Dendritic cell treated with granulocyte-macrophage colony-stimulating factor and Interleukin-4, amounts not matched to agents 40 ng/mL and 50 ng/mL, for 4 days (primary cell): ENCODE measurements at regions not wholly inside any gene's neighbourhood (a gene's known extent, or its start where the extent isn't known, plus 50 kb on each side); places are given as distances from the start of the nearest gene placed in this dataset.

Experiments
- H3K27ac Mint-ChIP-seq: one replicate; pipeline ENCODE4 v1.8.0; 2022; ENCODE audit warnings: mild to moderate bottlenecking, mixed read lengths
- H3K27me3 Mint-ChIP-seq: one replicate; pipeline ENCODE4 v1.8.0; 2022; ENCODE audit warnings: mild to moderate bottlenecking, mixed read lengths
- H3K36me3 Mint-ChIP-seq: one replicate; pipeline ENCODE4 v1.8.0; 2022; ENCODE audit warnings: low read depth, mixed read lengths
- H3K4me1 Mint-ChIP-seq: one replicate; pipeline ENCODE4 v1.8.0; 2022; ENCODE audit warnings: low read depth, mixed read lengths
- H3K4me3 Mint-ChIP-seq: one replicate; pipeline ENCODE4 v1.8.0; 2022; ENCODE audit warnings: mild to moderate bottlenecking, moderate library complexity, mixed read lengths
- H3K9me3 Mint-ChIP-seq: one replicate; pipeline ENCODE4 v1.8.0; 2022; ENCODE audit warnings: mixed read lengths
- intact Hi-C: fragments of 100-400 bp; cut with micrococcal nuclease; formaldehyde crosslinking; loops from one replicate; pipeline ENCODE4 v1.15.0; 2022

DNA sequence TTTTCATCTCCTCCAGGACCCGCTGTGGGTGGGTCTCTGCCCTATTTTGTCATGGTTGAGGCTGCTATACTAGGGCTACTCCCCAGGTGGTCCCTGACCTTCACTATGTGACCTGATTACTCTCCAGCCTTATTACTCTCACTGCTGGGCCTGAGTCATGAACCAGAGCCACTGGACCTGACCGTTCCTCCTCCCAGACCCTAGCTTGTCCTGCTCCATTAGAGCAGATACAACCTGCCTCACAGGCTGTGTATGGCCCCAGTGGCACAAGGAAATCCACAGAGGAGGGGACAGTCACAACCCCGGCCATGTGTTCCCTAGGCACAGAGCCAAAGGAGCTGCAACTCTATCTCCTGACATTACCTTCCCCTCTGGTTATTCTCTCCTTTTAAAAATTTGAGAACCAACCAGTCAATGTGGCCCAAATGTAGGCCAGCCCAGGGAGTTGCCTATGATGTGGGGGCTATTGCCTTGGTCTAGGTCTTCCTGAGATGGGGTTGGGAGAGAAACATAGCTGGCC, 96.0 kb upstream of the FSTL4 start:
- Mint-ChIP-seq H3K9me3 (no peaks in the 10 kb centered on the region), H3K27me3 (peaks cover 2% of the 10 kb centered on the region), H3K4me1 (no peaks in the 10 kb centered on the region), H3K4me3 (no peak overlapping the region), H3K27ac (no peak overlapping the region), H3K36me3 (no peaks in the 10 kb centered on the region)
- intact Hi-C loops = no loop called here

DNA sequence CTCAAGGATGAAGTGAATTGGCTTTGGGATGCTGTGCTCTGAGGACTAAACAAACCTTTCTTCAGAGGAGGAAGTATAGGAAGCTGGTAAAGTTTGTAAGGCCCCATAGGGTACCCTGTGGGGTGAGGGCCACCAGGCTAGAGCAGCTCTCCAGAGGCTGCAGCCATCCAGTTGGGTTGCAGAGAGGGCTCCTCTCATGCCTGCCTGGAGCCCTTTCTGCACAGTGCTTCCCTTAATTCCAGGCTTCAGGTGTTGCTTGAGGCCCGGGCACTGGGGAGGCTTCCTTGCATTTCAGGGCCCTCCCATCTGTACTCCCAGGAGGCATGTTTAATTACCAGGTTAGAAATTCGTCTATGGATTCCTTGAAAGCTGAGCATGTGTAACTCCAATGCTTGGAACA, 95.3 kb upstream of the FSTL4 start:
- intact Hi-C loops = no loop called here
- H3K27ac Mint-ChIP-seq = no peak overlapping the region
- H3K4me1 Mint-ChIP-seq = no peaks in the 10 kb centered on the region
- no peaks in the 10 kb centered on the region for H3K36me3 Mint-ChIP-seq
- no peaks in the 10 kb centered on the region for H3K9me3 Mint-ChIP-seq
- H3K4me3 Mint-ChIP-seq = no peak overlapping the region
- peaks cover 2% of the 10 kb centered on the region for H3K27me3 Mint-ChIP-seq

DNA sequence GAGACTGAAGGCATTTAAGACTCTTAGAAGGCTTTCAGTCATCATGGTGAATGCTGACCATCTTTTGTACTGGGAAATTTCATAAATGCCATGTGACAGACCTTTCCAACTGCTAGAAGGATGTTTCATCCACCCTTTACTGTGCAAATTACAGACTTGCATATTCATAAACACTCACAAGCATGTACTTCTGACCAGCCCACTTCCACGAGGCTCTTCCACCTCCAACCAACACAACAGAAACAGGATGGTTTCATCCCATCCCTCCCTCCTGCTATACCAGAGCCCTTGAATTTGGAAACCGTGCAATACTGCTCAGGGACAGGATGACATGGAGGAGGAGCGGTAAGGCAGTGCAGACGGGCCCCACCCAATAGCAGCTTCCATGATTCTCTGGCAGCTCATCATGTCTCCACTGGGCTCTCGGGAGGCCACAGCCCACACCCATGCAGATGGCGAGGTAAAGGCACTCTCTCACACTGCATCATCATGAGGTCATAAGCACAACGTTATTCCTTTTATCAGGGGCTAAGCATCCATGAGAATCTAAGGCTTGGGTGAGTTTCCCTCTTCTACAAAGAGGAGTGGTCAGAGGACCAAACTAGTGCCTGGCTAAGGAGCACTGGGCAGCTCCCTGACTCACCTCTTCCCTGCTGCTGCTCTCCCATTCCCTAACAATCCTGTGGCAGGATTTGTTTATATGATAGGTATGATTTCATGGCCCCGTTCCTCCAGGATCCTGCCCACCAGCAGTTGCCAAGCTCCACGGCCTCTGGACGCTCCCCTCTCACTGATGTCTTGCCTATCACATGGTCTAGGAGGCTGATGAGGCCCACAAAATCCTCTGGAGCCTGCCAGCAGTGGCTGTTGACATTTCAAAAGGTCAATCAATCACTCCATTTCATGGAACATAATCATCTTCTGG, 94.4 kb upstream of the FSTL4 start:
- peaks cover 2% of the 10 kb centered on the region for H3K27me3 Mint-ChIP-seq
- H3K4me3 Mint-ChIP-seq = no peak overlapping the region
- intact Hi-C loops = no loop called here
- no peaks in the 10 kb centered on the region for H3K36me3 Mint-ChIP-seq
- H3K27ac Mint-ChIP-seq = no peak overlapping the region
- no peaks in the 10 kb centered on the region for H3K9me3 Mint-ChIP-seq
- no peaks in the 10 kb centered on the region for H3K4me1 Mint-ChIP-seq

DNA sequence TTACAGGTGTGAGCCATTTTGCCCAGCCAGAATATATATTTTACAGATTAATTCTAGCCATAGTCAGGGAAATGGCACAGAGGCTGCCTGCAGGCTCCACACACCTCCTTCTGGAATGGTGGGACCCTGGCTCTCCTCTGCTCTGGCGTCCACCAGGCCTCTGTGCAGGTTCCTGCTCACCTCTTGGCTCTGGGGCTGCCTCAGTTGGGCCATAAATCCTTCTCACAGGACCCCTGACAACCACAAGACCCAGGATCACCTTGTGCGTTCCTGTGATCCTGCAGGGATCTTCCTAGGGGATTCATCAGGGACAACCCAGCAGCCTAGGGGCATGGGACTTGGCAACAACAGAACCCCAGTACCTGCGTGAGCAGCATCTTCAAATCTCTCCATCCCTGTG, 93.0 kb upstream of the FSTL4 start:
- intact Hi-C loops = no loop called here
- Mint-ChIP-seq H3K36me3 (no peaks in the 10 kb centered on the region), H3K27me3 (peaks cover 2% of the 10 kb centered on the region), H3K4me3 (no peak overlapping the region), H3K27ac (no peak overlapping the region), H3K4me1 (no peaks in the 10 kb centered on the region), H3K9me3 (no peaks in the 10 kb centered on the region)

DNA sequence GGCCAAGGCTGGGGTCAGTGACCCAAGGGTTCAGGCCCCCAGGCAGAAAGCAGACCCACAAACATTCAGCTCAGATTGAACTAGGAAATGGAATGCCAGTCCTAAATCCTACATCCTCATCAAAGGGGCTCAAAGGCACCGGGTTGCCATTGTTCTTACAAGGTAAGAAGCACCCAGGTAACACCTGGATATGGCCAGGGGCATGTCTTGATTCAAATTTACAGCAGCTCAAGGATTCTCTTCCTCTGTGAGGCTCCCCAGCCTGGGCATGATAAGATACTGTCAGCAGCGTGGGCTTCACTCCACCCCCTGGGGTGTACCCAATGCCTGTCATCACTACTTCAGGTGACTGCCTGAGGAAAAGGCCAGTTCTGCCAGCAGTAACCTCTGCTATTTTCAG, 92.1 kb upstream of the FSTL4 start:
- no peaks in the 10 kb centered on the region for H3K9me3 Mint-ChIP-seq
- H3K27me3 Mint-ChIP-seq = no peaks in the 10 kb centered on the region
- H3K27ac Mint-ChIP-seq = no peak overlapping the region
- no peaks in the 10 kb centered on the region for H3K4me1 Mint-ChIP-seq
- H3K4me3 Mint-ChIP-seq = no peak overlapping the region
- intact Hi-C loops = no loop called here
- no peaks in the 10 kb centered on the region for H3K36me3 Mint-ChIP-seq

DNA sequence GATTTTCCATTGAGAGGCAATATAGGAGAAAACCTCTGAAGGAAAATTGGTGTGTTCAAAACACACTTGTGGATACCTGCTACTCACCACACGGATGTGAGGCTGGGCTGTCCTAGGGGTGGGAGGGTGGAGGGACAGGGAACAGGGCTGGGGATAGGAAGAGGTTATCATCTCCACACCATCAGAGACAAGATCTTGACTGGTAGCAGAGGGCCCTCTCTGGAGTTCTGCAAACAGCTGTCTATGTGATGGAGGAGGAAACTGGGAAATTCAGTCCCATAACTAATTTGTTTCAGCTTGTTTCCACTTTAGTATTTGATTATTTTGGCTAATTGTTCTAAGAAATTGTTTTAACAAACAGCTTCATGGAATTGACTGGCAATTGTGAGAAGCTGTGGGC, 91.6 kb upstream of the FSTL4 start:
- intact Hi-C loops = no loop called here
- H3K4me3 Mint-ChIP-seq = no peak overlapping the region
- no peaks in the 10 kb centered on the region for H3K36me3 Mint-ChIP-seq
- H3K9me3 Mint-ChIP-seq = no peaks in the 10 kb centered on the region
- no peak overlapping the region for H3K27ac Mint-ChIP-seq
- no peaks in the 10 kb centered on the region for H3K27me3 Mint-ChIP-seq
- H3K4me1 Mint-ChIP-seq = no peaks in the 10 kb centered on the region

DNA sequence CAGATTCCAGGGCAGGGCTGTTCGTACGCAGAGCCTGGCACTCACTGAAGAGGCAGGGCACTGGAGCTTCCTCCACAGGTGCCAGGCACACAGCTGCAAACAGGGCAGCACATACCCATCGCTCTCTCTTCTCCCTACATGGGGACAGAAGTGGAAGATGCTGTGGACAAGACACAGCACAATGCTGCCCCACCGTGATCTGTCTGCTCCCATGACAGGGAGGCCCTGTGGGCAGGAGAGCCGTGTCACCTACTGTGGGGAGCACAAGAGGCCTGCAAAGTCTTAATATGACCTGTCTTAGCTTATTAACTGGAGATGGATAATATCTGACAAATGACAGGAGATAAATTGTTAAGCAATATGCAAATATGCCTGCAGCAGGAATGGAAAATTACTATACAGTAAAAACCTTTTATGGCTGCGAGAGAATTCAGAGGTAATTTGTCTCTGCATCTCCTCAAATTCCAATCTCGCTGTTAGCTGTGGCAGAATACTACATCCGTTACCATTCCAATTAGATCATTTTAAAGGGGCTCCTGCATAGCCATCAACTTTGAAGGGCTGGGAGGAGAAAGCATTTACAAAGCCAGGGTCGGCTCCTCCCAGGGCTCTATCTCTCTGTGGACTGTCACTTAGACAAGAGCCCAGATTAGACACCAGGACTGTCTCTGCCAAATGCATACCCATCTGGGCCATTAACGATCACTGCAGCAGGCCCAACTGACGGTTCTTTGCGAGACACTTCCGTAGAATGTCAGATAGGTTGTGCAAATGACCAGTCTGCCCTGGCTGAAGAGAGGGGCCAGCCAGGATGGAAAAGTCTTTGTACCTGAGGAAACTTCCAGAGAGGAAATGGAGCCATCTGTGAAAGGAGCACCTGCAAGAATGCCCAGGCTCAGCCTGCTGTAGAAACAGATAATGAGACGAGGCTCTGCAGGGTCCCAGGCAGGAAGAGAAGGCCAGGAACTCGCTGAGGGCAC, 90.7 kb upstream of the FSTL4 start:
- Mint-ChIP-seq H3K27ac (no peak overlapping the region), H3K27me3 (no peaks in the 10 kb centered on the region), H3K4me1 (no peaks in the 10 kb centered on the region), H3K4me3 (no peak overlapping the region), H3K36me3 (no peaks in the 10 kb centered on the region), H3K9me3 (no peaks in the 10 kb centered on the region)
- intact Hi-C loops = no loop called here

DNA sequence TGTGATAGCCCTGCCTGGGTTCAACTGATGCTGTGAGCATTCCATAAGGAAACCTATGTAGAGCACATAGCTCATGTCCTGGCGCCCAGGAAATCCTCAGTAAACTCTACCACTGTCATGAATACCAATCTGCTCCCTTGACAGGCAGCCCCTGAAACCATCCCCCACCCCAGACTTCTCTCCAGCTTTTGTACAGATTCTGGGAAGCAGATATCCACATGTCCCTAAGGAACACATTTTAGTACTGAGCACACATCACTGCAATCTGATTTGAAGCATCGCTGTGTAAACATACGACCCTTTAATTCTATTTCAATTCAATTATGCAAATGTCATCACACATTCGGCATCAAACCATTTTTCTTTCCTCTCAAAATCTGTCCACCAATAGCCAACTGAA, 89.5 kb upstream of the FSTL4 start:
- no peak overlapping the region for H3K27ac Mint-ChIP-seq
- no peak overlapping the region for H3K4me3 Mint-ChIP-seq
- no peaks in the 10 kb centered on the region for H3K36me3 Mint-ChIP-seq
- intact Hi-C loops = no loop called here
- H3K27me3 Mint-ChIP-seq = no peaks in the 10 kb centered on the region
- H3K9me3 Mint-ChIP-seq = no peaks in the 10 kb centered on the region
- no peaks in the 10 kb centered on the region for H3K4me1 Mint-ChIP-seq

DNA sequence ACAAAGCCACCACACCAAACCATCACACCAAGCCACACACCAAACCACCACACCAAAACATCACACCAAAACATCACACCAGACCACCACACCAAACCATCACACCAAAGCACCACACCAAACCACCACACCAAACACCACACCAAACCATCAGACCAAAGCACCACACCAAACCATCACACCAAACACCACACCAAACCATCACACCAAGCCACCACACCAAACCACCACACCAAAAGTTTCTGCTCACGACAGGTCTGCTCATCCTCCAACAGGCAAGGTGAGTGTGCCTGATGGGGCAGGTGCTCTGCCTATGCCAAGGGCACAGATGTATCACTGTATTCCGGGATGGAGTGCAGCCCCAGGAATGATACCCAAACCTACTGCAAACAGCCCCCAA, 87.9 kb upstream of the FSTL4 start:
- H3K9me3 Mint-ChIP-seq = no peaks in the 10 kb centered on the region
- no peaks in the 10 kb centered on the region for H3K36me3 Mint-ChIP-seq
- intact Hi-C loops = no loop called here
- H3K27me3 Mint-ChIP-seq = no peaks in the 10 kb centered on the region
- H3K27ac Mint-ChIP-seq = no peak overlapping the region
- no peak overlapping the region for H3K4me3 Mint-ChIP-seq
- no peaks in the 10 kb centered on the region for H3K4me1 Mint-ChIP-seq

DNA sequence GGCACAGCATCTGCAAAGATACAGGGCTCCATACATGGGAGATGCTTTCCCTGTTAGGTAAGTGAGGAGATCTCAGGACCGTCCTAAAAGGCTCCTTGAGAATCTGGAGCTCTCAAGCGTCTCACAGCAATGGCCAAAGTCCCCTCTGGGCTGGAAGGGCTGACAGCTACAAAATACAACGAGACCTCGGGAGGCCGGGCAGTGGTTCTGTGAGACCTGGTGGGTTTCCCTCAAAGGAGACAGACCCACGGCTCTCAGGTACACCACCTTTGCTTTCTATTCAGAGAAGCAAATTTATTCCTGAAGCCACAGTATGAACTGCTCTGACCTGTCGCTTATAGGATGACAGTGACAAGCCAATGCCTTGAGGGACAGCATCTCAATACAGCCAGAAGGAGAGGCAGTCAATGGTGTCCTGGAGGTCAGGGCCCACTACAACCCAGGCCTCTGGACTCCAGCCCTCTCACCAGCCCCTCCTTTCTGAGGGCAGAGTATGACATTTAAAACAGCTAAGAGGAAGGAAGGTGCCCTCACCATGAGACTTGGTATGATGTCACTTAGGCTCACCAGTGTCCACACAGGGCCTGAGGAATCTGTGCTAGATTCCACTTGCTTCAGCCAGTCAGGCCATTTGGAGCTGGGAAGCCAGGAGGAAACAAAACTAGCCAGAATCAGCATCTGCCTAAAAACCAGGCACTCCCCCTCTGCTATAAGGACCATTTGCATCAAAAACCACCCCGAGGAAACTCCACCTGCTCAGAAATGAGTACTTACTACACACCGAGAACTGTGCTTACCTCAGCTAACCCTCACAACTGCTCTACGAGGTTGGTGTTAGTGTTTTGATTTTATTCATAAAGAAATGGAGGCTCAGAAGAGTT, 86.5 kb upstream of the FSTL4 start:
- Mint-ChIP-seq H3K4me3 (no peak overlapping the region), H3K27me3 (no peaks in the 10 kb centered on the region), H3K9me3 (no peaks in the 10 kb centered on the region), H3K4me1 (no peaks in the 10 kb centered on the region), H3K36me3 (no peaks in the 10 kb centered on the region), H3K27ac (no peak overlapping the region)
- intact Hi-C loops = no loop called here

DNA sequence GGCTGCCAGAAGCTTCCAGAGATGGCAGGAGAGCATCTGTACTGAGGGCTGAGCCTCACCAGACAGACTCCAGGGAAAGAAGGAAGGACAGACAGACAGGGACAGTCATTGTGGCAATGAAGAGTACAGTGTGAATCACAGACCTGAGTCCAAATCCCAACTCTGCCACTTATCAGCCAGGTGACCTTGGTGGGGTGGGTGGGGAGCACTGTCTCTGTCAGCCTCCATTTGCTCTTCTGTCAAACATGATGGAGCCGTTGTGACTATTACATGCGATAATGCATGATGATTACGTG, 85.9 kb upstream of the FSTL4 start:
- Mint-ChIP-seq H3K4me1 (no peaks in the 10 kb centered on the region), H3K27me3 (no peaks in the 10 kb centered on the region), H3K9me3 (no peaks in the 10 kb centered on the region), H3K36me3 (no peaks in the 10 kb centered on the region), H3K27ac (no peak overlapping the region), H3K4me3 (no peak overlapping the region)
- intact Hi-C loops = no loop called here

DNA sequence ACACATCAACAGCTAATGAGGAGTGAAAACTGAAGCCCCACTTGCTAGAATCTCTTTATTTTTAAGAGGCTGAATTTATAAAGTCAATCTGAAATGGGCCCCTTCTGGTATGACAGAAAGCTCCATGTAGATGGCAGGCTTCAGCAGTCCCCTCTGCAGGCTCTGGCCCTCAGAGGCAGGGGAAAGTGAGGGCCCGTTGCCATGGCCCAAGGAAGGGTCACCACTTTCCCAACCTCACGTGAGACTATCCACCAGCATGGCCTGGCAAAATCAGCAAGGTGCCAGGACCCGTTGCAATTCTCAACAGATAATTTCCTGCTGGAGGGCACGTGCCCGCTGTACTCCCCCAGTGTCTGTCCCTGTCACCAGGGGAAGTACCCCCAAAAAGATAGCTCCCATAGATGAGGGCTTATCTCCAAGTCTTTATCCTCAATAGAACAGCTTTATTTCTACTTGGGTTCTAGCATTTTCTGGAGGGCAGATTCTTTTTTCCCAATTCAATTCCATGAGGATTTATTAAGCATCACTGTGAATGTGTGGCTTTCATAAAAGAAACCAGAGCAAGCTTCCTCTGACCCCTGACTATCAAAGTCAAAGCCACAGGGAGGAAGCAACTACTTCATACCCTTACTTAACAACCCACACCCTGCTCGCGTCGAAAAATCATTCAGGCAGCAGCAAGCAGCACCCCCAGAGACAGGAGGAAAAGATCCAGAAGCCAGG, 85.4 kb upstream of the FSTL4 start:
- intact Hi-C loops = no loop called here
- Mint-ChIP-seq H3K36me3 (no peaks in the 10 kb centered on the region), H3K27ac (no peak overlapping the region), H3K4me3 (no peak overlapping the region), H3K9me3 (no peaks in the 10 kb centered on the region), H3K27me3 (peaks cover under 1% of the 10 kb centered on the region), H3K4me1 (no peaks in the 10 kb centered on the region)
